NCI-H1092 (cell line): ENCODE measurements at regions not wholly inside any gene's neighbourhood (a gene's known extent, or its start where the extent isn't known, plus 50 kb on each side); places are given as distances from the start of the nearest gene placed in this dataset.

Source experiments
- DNase-seq: peaks from one replicate; lab custom pipeline; 2025; lab: John Stamatoyannopoulos, UW

DNA sequence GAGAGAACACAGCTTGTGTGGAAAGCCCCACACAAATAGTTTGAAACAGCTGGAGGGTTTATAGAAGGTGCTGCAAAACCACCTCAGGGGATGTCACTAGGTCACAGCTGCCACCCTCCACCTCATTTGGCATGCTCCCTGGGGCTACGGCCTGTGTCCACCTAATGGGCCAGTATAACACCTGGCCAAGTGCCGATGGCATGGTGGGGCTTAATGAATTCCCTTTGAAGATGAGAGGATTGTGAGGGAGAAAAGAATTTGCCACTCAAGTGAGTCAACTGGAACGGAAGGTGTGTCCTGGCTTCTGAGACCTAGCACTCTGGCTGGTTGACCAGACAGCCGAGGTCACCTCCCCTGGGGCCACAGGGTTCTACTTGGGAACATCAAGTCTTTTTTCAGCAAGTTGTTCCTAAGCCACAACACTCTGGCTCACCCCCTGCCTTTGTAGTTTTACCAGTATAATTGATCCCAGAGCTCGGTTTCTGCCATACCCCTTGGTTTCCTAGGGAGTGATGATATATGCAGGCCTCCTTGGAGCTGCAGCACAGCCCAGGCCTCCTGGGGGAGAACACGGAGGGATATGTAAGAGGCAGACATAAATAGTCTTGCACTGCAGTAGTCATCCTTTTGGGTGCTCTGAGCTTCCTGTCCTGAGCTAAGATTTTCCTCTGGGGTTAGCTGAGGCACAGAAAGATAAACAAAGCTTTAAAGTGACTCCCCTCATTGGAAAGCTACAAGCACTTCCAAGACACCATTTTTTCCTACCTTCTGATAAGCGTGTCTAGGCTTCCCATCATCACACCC lies 178.2 kb upstream of the LPP start:
- no peak for DNase-seq

DNA sequence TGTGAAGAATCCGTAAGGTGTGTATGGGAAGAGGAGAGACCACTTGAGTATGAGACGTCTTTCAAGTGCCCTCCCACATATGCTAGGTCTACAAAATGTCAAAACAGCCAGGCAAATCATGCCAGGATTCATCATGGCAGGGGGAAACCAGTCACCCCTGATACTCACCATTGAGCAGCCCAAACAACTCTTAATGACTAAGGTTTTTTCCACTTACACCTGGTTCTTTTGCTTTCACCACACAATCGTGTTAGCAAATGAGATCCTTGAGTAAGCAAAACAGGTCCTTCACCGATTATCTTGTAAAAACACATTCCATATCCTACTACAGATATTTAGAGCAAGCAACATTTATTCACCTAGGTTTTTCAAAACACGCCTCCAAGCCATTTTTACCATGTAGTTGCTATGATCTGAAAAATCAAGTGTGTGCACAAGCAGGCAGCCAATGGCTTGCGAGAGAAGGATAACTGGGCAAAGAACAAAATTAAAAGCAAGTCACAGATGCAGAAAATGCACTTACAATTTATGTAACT lies 177.5 kb upstream of the LPP start:
- no peak for DNase-seq

DNA sequence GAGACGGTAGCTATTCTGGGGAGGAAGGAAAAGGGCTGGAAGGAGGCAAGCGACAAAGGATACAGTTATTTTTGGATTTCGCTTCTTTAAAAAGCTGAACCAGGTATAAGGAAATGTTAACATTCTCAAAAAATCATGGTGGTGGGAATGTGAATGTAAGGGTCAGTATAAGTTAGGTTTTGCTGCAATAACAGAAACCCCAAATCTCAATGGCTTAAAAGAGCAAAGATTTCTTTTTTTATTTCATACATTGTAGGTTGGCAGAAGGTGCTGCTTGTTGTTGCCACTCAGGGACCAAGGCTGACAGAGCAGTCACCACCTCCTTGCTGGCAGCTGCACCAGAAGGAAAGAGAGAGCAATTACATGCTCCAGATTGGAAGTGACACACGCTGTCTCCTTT lies 176.3 kb upstream of the LPP start:
- DNase-seq: no peak

DNA sequence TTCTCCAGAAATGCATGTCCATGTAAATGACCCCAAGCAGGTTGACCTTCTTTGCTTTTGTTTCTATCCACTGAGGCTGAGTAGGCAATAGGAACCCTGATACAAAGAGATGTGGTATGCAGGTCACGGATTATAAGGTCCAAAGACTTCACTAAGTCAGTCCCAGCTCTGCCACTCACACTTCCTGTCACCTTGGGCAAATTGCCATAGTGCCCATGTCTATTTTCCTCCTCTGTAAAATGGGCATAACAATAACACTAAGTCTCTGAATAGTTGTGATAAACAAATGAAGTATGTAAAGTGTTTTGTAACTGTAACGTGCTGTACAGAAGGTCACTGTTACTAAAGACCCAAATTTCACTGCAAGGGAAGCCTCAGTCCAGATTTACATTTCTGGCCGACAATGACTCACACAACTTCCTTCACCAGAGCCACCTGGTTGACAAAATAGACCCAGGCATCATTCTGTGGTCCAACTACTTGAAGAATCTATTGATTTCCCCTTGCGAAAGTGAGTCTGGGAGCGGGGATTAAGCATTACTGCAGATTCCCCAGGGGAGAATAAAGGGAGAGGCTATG lies 175.4 kb upstream of the LPP start:
- no peak for DNase-seq

DNA sequence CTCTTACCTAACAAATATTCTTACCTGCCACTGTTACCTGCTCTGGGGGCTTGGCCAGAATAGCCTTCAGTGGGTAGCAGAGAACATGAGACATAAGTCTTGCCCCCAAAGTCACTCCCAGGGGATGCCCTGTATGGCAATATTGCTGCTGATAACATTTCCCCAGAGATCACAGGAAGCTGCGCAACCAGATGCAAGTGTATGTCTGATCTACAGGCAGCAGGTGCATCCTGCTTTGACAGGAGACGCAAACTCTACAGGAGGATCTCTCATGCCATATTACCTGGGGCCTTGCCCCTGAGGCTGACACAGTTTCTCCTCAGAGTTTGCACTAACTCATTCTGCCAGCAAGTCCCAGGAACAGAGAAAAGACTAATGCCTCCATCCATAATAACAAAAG lies 174.4 kb upstream of the LPP start:
- no peak for DNase-seq

DNA sequence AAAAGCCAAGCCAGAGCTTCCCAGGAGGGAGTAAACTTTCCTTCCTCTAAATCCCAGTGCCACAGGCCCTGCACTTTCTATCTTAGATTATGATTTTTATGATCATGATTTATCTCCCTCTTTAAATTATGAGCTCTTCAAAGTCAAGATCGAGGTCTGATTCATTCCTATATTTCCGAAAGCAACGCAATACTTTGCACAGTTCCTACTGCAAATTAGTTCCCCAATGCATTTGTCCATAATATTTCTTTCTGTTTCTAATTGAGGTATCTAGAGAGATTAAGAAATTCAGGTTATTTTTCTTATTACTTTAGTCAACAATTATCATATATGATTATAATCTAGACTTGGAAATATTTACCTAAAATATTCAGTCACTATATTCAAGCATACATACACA lies 173.1 kb upstream of the LPP start:
- DNase-seq: no peak

DNA sequence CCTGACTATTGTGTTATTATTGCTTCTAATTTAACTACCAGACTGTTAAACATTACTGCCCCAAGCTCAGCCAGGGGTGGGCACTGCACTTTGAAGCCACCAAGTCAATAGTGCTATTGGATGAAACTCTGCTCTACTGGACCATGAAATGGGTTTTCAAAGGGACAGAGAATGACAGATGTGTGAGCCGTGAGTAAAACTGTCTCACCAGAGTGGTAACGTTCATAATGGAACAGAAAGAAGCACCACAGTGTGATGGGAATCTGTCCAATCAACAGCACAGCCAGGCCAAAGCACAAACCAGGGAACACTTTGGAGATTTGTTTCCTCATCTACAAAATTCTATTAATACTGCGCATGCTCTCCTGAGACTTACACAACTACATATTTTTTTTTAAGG lies 171.8 kb upstream of the LPP start:
- DNase-seq: no peak

DNA sequence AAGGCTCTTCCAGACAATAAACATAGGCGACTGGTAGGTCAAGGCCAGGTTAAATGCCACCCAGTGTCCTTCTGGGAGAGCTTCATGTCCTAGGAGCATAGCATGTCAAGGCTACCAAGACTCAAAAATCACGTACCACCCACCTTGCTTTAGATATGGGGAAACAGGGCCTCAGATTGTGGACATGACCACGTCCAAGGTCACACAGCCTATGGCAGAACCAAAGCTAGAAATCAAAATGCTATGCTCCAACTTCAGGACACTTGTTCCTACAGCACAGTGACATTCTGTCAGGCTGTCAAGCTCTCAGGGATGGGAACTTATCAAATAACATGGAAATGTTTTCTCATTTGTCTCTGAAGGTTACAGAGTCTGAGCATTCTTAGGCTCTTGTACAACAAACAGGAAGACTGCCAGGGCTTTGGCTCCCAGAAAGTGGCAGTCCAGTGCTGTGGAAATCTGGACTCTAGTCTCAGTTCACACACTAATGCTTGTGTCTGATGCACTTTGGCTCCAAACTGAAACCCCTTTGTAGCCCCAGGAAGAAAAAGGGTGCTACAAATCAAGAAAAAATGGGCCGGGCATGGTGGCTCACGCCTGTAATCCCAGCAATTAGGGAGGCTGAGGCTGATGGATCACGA lies 170.4 kb upstream of the LPP start:
- no peak for DNase-seq

DNA sequence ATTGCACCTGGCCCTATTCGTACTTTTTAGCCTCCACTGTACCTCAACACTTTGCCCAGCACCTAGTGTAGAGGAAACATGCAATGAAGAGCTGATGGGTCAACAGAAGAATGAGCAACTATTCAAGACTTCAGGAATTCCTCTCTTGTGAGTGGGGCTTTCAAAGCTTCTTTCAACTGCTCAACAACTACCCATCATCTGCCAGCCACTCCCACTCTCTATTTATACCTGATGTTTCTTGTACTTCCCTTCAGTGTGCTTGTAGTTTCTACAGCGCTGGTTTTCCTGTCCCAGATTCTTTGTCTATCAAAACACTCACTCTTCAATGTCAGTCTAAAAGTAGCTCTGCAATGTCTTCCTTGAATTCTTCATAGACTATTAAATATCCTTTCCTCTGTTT lies 168.3 kb upstream of the LPP start:
- DNase-seq: no peak

DNA sequence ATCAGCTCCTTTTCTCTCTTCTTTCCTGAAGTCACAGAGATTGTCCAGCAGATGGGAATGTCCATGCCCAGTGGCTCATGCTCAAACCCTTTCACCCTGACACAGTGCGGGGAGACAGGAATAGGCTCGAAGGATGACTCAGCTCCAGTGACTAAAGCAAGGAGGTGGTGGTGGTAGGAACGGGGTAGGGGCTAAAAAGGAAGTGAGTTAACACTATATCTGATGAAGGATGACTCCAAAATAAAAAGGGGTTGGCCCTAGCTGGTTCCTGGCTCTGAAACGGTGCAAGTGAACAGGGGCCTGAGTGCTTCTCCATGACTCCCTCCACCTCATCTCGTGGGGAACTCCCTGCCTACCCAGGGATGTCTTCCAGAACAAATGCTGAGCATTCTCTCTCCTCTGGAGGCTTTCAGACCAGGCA lies 167.4 kb upstream of the LPP start:
- no peak for DNase-seq

DNA sequence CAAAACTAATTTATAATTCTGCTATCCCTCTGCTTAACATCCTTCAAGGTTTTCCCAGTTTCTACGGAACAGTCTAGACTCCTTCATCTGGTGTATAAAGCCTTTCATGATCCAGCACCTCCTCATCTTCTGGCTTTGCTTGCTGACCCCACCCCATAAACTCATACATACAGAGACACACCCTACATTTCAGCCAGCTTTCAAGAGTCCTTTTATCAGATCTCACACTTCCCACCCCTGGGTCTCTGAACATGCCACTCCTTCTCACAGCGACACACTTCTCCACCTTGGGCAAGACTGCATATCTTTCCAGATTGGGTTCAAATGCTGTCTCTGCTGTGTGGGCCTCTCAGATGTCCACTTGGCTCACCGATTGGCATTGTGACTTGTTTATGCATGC lies 166.8 kb upstream of the LPP start:
- DNase-seq: no peak

DNA sequence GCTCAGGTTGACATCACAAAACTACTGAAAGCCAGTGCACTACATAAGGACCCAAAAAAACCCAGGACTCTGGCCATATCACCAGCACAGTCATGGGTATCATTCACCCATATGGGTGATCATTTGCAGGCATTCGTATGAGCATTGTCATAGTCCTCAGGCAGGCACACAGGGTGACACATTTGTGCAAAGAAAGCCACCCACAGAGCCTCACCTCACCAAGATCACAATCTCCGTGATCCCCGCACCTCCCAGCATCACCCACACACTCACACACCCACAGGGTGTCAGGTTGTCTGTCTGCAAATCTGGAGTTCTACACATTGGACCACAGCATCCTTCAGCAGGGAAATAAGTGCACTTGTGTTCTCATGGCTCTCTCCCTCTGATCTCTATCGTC lies 166.0 kb upstream of the LPP start:
- DNase-seq: no peak

DNA sequence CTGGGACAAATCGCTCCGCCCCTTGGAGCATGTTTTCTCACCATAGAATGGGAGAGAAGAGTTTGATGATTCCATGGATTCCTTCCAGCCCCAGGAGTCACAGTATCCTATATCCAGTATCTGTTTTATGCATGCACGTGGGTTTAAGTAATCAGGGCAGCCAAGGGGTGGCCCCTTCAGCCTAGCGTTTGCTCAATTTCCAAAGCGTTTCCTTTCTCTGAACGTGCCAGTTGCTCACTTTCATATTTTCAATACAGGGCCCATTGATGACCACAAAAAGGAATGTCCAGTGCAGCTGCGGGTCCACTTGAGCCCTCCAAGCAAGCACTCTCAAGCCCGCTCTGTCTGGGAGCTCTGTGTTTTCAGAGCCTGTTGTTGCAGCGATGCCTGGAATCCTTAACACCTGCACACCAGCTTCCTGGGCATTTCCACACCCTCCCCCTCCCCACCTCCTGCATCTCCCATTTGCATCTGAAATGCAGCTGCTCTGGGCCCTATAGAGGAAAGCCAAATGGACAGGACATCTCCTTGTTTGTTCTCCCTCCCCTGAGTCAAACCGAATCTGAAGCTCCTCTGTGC lies 164.3 kb upstream of the LPP start:
- peak; percentile 28 for DNase-seq

DNA sequence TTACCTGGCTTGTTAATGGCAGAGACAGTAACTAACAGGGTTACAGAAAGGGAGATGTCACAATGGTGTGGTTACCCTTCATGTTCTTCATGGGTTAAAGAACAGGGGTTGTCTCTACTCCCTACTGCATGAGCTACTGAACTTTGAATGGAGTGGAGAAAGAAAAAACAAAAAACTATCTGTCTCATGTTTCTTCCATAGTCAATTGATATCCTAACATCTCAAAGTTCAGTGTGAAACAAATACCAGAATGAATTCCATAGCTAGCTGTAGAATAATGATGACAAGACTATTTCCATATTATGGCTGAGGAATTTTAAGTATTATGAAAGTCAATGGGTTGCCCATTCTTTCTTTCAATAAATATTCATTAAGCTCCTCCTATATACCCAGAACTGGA lies 161.3 kb upstream of the LPP start:
- DNase-seq: no peak

DNA sequence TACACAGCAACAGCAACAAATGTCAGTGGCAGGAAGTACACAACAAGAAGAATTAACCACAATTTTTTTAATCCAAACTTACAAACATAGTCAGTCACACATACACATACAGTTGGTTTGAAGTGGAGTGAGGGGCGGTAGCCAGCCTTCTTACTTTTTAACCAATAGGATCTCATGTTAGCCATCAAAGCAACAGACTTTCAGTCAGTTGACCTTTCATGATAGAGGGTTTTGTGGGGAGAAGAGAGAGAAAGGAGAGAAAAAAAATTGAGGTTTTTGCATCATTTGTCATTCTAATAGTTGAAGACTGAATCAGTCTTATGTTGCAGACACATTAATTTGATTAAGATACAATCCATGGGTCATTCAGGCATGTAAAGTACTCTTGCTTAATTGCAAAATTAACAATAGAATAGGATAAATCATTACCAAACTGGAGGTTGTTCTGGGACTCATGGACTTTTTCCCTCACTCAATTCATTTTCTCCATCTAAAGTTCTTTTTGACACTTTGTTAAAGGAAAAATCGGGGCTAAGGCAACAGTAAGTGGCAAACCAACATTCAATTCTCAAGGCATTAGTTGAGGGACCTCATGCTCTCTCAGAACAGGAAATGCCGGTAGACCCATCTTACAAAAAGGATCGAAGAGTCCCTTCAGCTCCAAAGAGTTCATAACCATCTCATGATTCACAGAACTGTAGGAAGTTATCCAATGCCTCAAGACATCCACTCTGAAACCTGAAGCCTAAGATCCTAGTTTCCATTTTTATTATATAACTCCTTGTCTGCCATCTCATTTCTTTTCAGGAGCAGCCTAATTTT lies 159.5 kb upstream of the LPP start:
- no peak for DNase-seq

DNA sequence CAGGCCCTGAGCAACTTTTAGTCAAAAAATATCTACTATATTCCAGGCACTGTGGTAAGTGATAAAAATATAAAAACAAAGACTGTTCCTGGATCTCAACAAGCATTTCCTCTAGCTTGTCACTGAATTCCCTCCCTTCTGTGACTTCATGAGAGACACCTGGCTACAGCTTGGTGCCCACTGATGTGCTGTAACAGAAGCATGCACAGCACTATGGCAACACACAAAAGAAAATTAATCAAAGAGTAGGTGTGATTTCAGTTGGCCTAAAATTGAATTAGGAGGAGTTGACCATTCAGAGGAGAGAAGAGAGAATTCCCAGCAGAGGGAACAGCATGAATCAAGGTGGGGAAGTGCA lies 158.9 kb upstream of the LPP start:
- no peak for DNase-seq

DNA sequence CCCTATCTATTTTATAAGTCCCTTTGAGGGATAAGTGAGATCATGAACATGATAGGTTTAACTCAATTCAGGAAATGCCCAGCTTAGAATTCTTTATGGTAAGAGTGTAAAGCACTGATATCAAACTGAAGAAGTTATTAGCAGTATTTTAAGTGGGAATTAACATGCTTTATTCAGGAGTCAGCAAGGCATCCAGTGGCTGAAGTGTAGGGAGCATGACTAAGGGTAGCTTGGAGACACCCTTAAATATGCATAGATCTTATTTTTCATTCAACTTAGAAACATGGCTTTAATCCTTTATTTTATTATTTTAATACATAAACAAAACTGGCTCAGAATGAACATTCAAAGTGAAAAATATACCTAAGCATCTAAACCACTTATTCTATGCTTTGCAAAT lies 158.3 kb upstream of the LPP start:
- DNase-seq: no peak

DNA sequence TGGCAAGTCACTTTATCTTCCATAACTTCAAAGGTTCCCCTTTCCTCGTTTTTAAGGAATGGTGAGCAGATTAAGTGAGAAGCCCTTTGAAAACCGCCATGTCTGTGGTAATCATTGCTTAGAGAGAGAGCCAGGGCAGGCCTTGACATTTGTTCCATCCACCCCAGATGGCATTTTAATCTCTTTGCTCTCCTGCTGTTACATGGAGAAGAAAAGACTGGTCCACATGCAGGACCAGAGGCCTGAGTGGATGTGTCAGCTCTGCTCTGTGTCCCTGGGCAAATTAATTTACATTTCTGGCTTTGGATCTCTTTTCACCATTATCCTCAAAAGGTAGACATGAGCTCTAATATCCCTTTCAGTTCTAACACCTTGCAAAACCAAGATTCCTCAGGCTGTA lies 157.3 kb upstream of the LPP start:
- no peak for DNase-seq

DNA sequence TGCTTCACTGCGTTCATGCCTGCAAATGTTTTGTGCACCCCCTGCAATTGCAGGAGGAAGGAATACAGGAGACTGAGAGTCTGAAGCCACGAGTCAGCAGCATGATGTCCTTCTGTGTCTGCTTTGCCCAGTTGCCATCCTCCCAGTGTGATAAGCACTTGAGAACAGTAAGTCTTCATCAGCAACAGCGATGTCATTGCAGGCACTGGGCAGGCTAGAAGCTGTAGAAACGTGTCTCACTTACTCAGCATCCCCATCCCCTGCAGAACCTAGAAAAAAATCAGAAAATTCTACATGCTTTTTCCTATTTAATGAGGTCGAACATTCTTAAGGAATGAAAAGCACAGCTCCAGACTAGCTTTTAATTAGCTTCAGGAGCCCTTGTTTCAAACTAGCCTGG lies 156.5 kb upstream of the LPP start:
- no peak for DNase-seq

DNA sequence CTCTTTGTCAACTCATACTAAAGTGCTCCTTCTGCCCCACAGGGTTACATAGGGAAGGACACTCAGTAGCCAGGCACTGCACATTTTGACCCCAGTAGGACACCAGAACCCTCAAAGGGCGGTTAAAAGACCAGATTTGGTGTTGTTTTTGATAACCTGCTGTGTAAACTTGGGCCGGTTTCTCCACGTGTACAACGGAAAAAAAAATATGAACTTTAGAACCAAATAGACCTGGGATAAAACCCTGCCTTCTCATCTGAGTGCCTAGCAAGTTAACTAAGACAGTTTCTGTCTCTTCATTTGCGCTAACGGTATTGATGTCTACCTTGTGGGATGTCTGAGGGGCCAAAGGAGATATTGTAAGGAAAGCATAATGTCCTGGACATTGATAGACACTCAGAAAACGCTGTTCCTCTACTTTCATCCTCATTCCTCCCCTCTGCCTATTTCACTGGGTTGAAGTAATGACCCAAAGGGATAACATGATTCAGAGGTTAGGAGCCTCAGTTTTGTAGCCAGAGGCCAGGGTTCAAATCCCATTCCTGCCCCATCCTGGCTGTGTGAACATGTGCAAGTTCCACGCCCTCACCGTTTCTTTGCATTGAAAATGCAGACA lies 155.9 kb upstream of the LPP start:
- DNase-seq: no peak

DNA sequence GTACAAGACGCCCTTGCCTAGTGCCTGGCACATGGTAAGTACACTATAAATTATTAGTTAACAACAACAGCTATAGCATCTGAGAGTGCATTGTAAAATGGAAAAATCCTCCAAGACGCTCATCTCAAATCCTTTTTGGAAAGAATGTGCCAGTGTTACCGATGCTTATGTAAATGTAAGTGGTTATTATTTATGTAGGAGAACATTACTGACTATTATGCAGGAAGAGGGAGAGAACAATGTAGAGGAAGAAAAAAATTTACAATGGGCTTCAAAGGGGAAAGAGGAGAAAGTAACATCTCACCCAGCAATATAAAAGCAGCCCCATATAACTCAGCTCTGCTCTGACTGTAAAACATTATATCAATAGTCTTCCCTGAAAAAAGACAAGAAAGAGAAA lies 155.3 kb upstream of the LPP start:
- DNase-seq: no peak

DNA sequence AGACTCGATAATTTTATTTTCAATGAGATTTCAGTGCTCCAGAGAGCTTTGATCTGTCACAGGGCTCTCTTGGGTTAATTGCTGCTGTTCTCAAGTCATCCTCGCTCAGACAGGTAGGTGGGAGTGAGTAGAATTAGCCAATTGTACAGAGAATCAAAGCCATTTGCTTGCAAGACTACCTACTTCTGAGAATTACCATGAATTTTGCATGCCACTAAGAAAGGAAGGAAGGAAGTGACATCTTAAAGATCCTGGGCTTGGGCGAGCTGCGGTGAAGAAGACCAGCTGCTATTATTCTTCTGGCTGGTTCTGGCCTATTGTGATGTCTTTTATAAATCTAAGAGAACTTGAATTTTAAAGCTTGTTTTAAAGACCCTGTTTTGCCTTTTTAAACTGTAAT lies 154.1 kb upstream of the LPP start:
- DNase-seq: no peak
